Karpas-422 (cell line): ENCODE measurements at regions not wholly inside any gene's neighbourhood (a gene's known extent, or its start where the extent isn't known, plus 50 kb on each side); places are given as distances from the start of the nearest gene placed in this dataset.

Experiments
- DNase-seq: peaks from one replicate; pipeline ENCODE4 v3.0.0-alpha.2; 2015
- H2AFZ ChIP-seq: fragments of 200-600 bp; sonication (generic); 2 replicates; pipeline ENCODE4 v1.6.1; 2014; ENCODE audit warnings: antibody characterized with exemption, low read length, mixed read lengths
- H3K27ac ChIP-seq: fragments of 200-600 bp; sonication (generic); 2 replicates; pipeline ENCODE4 v1.5.1; 2014; ENCODE audit warnings: mild to moderate bottlenecking, low read length, moderate library complexity
- H3K27me3 ChIP-seq: fragments of 200-600 bp; sonication (generic); 2 replicates; pipeline ENCODE4 v1.6.1; 2014; ENCODE audit warnings: low read length, mixed read lengths
- H3K36me3 ChIP-seq: fragments of 200-600 bp; sonication (generic); 2 replicates; pipeline ENCODE4 v1.6.1; 2014; ENCODE audit warnings: low read length, mixed read lengths; ENCODE audit not compliant: insufficient read depth
- H3K4me1 ChIP-seq: fragments of 200-600 bp; sonication (generic); 2 replicates; pipeline ENCODE4 v1.6.1; 2014; ENCODE audit warnings: mild to moderate bottlenecking, low read length, mixed read lengths
- H3K4me2 ChIP-seq: fragments of 200-600 bp; sonication (generic); 2 replicates; pipeline ENCODE4 v1.6.1; 2014; ENCODE audit warnings: low read length, low read depth, mild to moderate bottlenecking; ENCODE audit not compliant: poor library complexity, severe bottlenecking
- H3K4me3 ChIP-seq: fragments of 200-600 bp; sonication (generic); 2 replicates; pipeline ENCODE4 v1.5.1; 2014; ENCODE audit warnings: mild to moderate bottlenecking, antibody characterized with exemption, low read length, mixed read lengths
- H3K79me2 ChIP-seq: fragments of 200-600 bp; sonication (generic); 2 replicates; pipeline ENCODE4 v1.6.1; 2014; ENCODE audit warnings: mild to moderate bottlenecking, low read length, mixed read lengths
- H3K9ac ChIP-seq: fragments of 200-600 bp; sonication (generic); 2 replicates; pipeline ENCODE4 v1.6.0; 2014; ENCODE audit warnings: low read length
- H3K9me2 ChIP-seq: fragments of 200-600 bp; sonication (generic), shearing (Covaris generic); replicated peaks from 2 replicates; pipeline ENCODE4 v1.6.0; 2014; ENCODE audit warnings: mild to moderate bottlenecking, low read length, moderate library complexity; ENCODE audit not compliant: insufficient read depth
- H3K9me3 ChIP-seq: fragments of 300-700, 200-600 bp; sonication (generic); 2 replicates; pipeline ENCODE4 v1.6.1; 2014; ENCODE audit warnings: low read length, mixed read lengths
- H4K20me1 ChIP-seq: fragments of 200-600 bp; sonication (generic); 2 replicates; pipeline ENCODE4 v1.6.1; 2014; ENCODE audit warnings: mild to moderate bottlenecking, antibody characterized with exemption, low read length, low read depth; ENCODE audit not compliant: insufficient read depth

DNA sequence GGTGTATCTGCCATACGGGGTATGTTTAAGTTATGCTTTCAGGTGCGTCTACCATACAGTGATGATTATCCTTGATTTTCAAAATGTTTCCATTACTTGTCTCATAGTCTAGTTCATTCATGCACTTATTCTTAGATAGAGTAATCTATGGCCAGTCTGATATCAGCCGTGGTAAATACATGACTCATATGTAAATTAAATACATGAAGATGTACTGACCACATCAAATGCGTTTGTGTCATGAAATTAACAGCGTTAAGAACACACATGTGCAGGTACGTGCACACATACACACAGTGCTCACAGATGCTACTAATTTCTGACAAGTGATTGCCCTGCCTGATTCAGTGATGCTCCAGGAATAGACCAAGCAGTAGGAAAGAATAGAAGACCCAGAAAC is 75.2 kb upstream of the EXOC1L start:
- Histone ChIP-seq H3K4me3 (no peak overlapping the region), H3K4me1 (no peaks in the 10 kb centered on the region), H3K9me3 (no peaks in the 10 kb centered on the region), H3K9me2 (no peaks in the 10 kb centered on the region), H2AFZ (no peak overlapping the region), H3K79me2 (no peaks in the 10 kb centered on the region), H3K9ac (no peak overlapping the region), H3K36me3 (no peaks in the 10 kb centered on the region), H3K4me2 (no peak overlapping the region), H3K27ac (no peak overlapping the region), H3K27me3 (no peaks in the 10 kb centered on the region), H4K20me1 (no peaks in the 10 kb centered on the region)
- DNase-seq = no peak

- no peaks in the 10 kb centered on the region for H3K36me3 ChIP-seq
- no peak overlapping the region for H3K4me3 ChIP-seq
- H3K79me2 ChIP-seq = no peaks in the 10 kb centered on the region
- no peaks in the 10 kb centered on the region for H3K9me3 ChIP-seq
- H3K4me2 ChIP-seq = no peak overlapping the region
- H3K27ac ChIP-seq = no peak overlapping the region
- H3K4me1 ChIP-seq = no peaks in the 10 kb centered on the region
- H2AFZ ChIP-seq = no peak overlapping the region
- no peaks in the 10 kb centered on the region for H4K20me1 ChIP-seq
- no peak overlapping the region for H3K9ac ChIP-seq
- no peaks in the 10 kb centered on the region for H3K27me3 ChIP-seq
- DNase-seq = no peak
- H3K9me2 ChIP-seq = no peaks in the 10 kb centered on the region
Measured at GRCh38 chr4:55745014-55745413, 74.6 kb upstream of the EXOC1L start.

DNA sequence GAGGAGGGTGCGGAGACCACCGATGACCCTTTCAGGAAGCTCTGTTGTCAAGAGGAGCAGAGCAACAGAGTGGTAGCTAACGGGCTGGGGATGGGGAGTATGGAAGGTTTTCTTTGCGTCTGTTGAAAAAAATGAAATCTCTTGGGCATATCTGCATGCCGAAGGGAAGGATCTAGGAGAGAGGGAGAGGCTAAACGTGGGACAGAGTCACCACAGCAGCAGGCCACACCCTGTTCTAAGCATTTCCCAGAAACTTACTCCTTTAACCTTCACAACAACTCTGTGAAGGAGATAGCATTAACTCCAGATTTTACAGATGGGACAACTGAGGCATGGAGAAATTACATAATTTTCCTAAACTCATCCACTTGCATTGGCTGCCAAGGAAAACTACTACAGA is 71.8 kb upstream of the EXOC1L start:
- Histone ChIP-seq H3K27me3 (no peaks in the 10 kb centered on the region), H3K36me3 (no peaks in the 10 kb centered on the region), H4K20me1 (no peaks in the 10 kb centered on the region), H3K9ac (no peak overlapping the region), H3K9me3 (no peaks in the 10 kb centered on the region), H3K27ac (no peak overlapping the region), H2AFZ (no peak overlapping the region), H3K79me2 (no peaks in the 10 kb centered on the region), H3K4me2 (no peak overlapping the region), H3K4me3 (no peak overlapping the region), H3K4me1 (no peaks in the 10 kb centered on the region), H3K9me2 (no peaks in the 10 kb centered on the region)
- no peak for DNase-seq

- Histone ChIP-seq H3K9ac (no peak overlapping the region), H3K9me3 (no peaks in the 10 kb centered on the region), H3K27ac (no peak overlapping the region), H3K4me2 (no peak overlapping the region), H3K4me3 (no peak overlapping the region), H3K27me3 (no peaks in the 10 kb centered on the region), H3K4me1 (no peaks in the 10 kb centered on the region), H3K79me2 (no peaks in the 10 kb centered on the region), H2AFZ (no peak overlapping the region), H4K20me1 (no peaks in the 10 kb centered on the region), H3K9me2 (no peaks in the 10 kb centered on the region), H3K36me3 (no peaks in the 10 kb centered on the region)
- DNase-seq = no peak
Measured at GRCh38 chr4:55749666-55750065, 69.9 kb upstream of the EXOC1L start.

- Histone ChIP-seq H3K79me2 (no peaks in the 10 kb centered on the region), H3K4me1 (no peaks in the 10 kb centered on the region), H4K20me1 (no peaks in the 10 kb centered on the region), H3K4me2 (no peak overlapping the region), H3K9me3 (no peaks in the 10 kb centered on the region), H3K9me2 (no peaks in the 10 kb centered on the region), H3K36me3 (no peaks in the 10 kb centered on the region), H2AFZ (no peak overlapping the region), H3K4me3 (no peak overlapping the region), H3K9ac (no peak overlapping the region), H3K27ac (no peak overlapping the region), H3K27me3 (no peaks in the 10 kb centered on the region)
- DNase-seq = no peak
Measured at GRCh38 chr4:55752810-55753209, 66.8 kb upstream of the EXOC1L start.

- no peak for DNase-seq
- Histone ChIP-seq H3K4me2 (no peak overlapping the region), H3K4me1 (no peaks in the 10 kb centered on the region), H3K79me2 (no peaks in the 10 kb centered on the region), H4K20me1 (no peaks in the 10 kb centered on the region), H3K27me3 (no peaks in the 10 kb centered on the region), H3K36me3 (no peaks in the 10 kb centered on the region), H3K9me2 (no peaks in the 10 kb centered on the region), H2AFZ (no peak overlapping the region), H3K27ac (no peak overlapping the region), H3K4me3 (no peak overlapping the region), H3K9ac (no peak overlapping the region), H3K9me3 (no peaks in the 10 kb centered on the region)
Measured at GRCh38 chr4:55753856-55754255, 65.7 kb upstream of the EXOC1L start.

- Histone ChIP-seq H3K9ac (no peak overlapping the region), H3K4me2 (no peak overlapping the region), H3K4me3 (no peak overlapping the region), H3K36me3 (no peaks in the 10 kb centered on the region), H3K27ac (no peak overlapping the region), H4K20me1 (no peaks in the 10 kb centered on the region), H3K27me3 (no peaks in the 10 kb centered on the region), H3K9me3 (no peaks in the 10 kb centered on the region), H2AFZ (no peak overlapping the region), H3K9me2 (no peaks in the 10 kb centered on the region), H3K4me1 (no peaks in the 10 kb centered on the region), H3K79me2 (no peaks in the 10 kb centered on the region)
- DNase-seq = no peak
Measured at GRCh38 chr4:55754754-55755350, 64.7 kb upstream of the EXOC1L start.

DNA sequence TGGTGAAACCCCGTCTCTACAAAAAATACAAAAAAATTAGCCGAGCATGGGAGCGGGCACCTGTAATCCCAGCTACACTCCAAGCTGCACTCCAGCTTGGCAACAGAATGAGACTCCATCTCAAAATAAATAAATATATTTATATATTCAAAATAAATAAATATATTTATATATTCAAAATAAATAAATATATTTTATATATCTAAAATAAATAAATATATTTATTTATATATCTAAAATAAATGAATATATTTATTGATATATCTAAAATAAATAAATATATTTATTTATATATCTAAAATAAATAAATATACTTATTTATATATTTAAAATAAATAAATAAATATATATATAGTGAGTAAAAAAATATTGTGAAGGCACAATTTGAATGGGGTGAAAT is 63.4 kb upstream of the EXOC1L start:
- H3K9me3 ChIP-seq = no peaks in the 10 kb centered on the region
- no peak overlapping the region for H3K27ac ChIP-seq
- H3K27me3 ChIP-seq = no peaks in the 10 kb centered on the region
- H3K36me3 ChIP-seq = no peaks in the 10 kb centered on the region
- no peak overlapping the region for H3K4me2 ChIP-seq
- no peaks in the 10 kb centered on the region for H3K79me2 ChIP-seq
- DNase-seq = no peak
- H4K20me1 ChIP-seq = no peaks in the 10 kb centered on the region
- H3K9ac ChIP-seq = no peak overlapping the region
- H2AFZ ChIP-seq = no peak overlapping the region
- no peaks in the 10 kb centered on the region for H3K9me2 ChIP-seq
- H3K4me1 ChIP-seq = no peaks in the 10 kb centered on the region
- H3K4me3 ChIP-seq = no peak overlapping the region
